NT2/D1 (cell line): ENCODE measurements at regions not wholly inside any gene's neighbourhood (a gene's known extent, or its start where the extent isn't known, plus 50 kb on each side); places are given as distances from the start of the nearest gene placed in this dataset.

Experiments
- SUZ12 ChIP-seq: IDR thresholded peaks from 2 replicates; pipeline ENCODE4 v1.6.1; 2011; ENCODE audit not compliant: insufficient read length, insufficient read depth; ENCODE audit errors: extremely low read depth
- ZNF274 ChIP-seq: IDR thresholded peaks from 2 replicates; pipeline ENCODE4 v1.6.1; 2011; ENCODE audit warnings: mild to moderate bottlenecking, low read depth, low read length

GRCh38 chr1:96388421-96389310 is 332.9 kb upstream of the PTBP2 start:
- no peak for TF ChIP-seq SUZ12
- TF ChIP-seq ZNF274: no peak
